Type B pancreatic cell (in vitro differentiated cells): ENCODE measurements at regions not wholly inside any gene's neighbourhood (a gene's known extent, or its start where the extent isn't known, plus 50 kb on each side); places are given as distances from the start of the nearest gene placed in this dataset.
A peak's percentile ranks its signal among the peaks of the same experiment; 100 is the strongest.

ENCODE experiments used
- DNase-seq: peaks from one replicate; pipeline ENCODE4 v3.0.0; 2021; ENCODE audit warnings: mixed read lengths; ENCODE audit not compliant: unreplicated experiment; ENCODE audit errors: extremely low spot score
- H3K27ac Mint-ChIP-seq: 2 replicates; pipeline ENCODE4 v1.8.0; 2021; ENCODE audit warnings: mild to moderate bottlenecking, mixed read lengths
- H3K27me3 Mint-ChIP-seq: 2 replicates; pipeline ENCODE4 v1.8.0; 2021; ENCODE audit warnings: mixed read lengths
- H3K36me3 Mint-ChIP-seq: 2 replicates; pipeline ENCODE4 v1.8.0; 2021; ENCODE audit warnings: mixed read lengths
- H3K4me1 Mint-ChIP-seq: one replicate; pipeline ENCODE4 v1.8.0; 2021; ENCODE audit warnings: mixed read lengths; ENCODE audit not compliant: unreplicated experiment
- H3K4me3 Mint-ChIP-seq: 2 replicates; pipeline ENCODE4 v1.8.0; 2021; ENCODE audit warnings: mild to moderate bottlenecking, mixed read lengths
- H3K9me3 Mint-ChIP-seq: 2 replicates; pipeline ENCODE4 v1.8.0; 2021; ENCODE audit warnings: mixed read lengths
- TF ChIP-seq, protein P1 (sequence below): fragments of 200-600 bp; sonication (generic); conservative IDR thresholded peaks from 2 replicates; pipeline ENCODE4 v1.5.0; 2021; ENCODE audit warnings: antibody characterized with exemption, mild to moderate bottlenecking

- no peak overlapping the region for H3K27ac Mint-ChIP-seq
These were observed 640.4 kb downstream of the LMO4 start for GRCh38 chr1:87969040-87969439.

DNA sequence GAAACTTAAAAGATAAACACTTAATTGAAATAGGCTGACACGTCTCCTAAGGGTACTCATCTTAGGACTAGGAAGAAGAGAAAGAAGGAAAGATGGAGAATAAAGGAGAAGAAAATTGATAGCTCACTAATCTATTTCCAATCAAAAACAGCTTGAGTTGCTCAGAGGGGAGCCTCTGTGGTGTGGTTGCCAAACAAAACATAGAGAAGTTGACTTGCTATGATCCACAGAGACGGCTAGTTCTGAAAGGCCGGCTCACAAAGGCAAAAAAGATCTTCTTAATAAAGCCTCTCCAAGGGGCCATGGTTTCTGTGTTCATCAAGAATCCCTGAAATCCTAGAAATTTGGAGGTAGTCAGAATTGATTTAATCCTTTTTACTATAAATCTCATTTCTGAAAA is 644.1 kb downstream of the LMO4 start:
- Mint-ChIP-seq H3K4me1 (peaks cover 29% of the 10 kb centered on the region), H3K36me3 (no peaks in the 10 kb centered on the region), H3K4me3 (no peak overlapping the region), H3K27me3 (no peaks in the 10 kb centered on the region), H3K9me3 (peaks cover 13% of the 10 kb centered on the region), H3K27ac (no peak overlapping the region)
- TF ChIP-seq, protein P1, sequence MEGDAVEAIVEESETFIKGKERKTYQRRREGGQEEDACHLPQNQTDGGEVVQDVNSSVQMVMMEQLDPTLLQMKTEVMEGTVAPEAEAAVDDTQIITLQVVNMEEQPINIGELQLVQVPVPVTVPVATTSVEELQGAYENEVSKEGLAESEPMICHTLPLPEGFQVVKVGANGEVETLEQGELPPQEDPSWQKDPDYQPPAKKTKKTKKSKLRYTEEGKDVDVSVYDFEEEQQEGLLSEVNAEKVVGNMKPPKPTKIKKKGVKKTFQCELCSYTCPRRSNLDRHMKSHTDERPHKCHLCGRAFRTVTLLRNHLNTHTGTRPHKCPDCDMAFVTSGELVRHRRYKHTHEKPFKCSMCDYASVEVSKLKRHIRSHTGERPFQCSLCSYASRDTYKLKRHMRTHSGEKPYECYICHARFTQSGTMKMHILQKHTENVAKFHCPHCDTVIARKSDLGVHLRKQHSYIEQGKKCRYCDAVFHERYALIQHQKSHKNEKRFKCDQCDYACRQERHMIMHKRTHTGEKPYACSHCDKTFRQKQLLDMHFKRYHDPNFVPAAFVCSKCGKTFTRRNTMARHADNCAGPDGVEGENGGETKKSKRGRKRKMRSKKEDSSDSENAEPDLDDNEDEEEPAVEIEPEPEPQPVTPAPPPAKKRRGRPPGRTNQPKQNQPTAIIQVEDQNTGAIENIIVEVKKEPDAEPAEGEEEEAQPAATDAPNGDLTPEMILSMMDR = no peak
- DNase-seq = no peak

More at GRCh38 chr1:87969040-87969439, 640.4 kb downstream of the LMO4 start:
- Mint-ChIP-seq H3K27me3 (no peaks in the 10 kb centered on the region), H3K4me3 (no peak overlapping the region), H3K9me3 (no peaks in the 10 kb centered on the region), H3K36me3 (no peaks in the 10 kb centered on the region), H3K4me1 (peaks cover 27% of the 10 kb centered on the region)
- DNase-seq = no peak
- TF ChIP-seq, protein P1 = no peak

DNA sequence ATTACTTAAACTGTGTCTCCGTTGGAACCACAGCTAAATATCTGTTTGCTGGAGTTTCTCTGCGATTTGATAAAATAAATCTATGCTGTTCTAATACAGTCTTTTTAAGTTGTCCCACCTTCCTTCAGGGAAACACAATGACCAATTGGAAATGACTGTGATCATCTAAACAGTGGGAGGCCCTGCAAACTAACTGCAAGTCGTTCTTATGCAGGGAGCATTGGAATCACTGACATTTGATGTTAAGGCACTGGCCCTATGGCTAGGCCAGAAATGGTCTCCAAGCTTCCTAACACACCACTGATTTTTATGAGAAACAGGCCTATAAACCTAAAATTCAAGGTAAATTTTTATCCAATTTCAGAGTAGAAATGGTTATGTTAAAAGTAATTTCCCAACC is 645.2 kb downstream of the LMO4 start:
- TF ChIP-seq, protein P1 = no peak
- DNase-seq = no peak
- Mint-ChIP-seq H3K9me3 (peaks cover 13% of the 10 kb centered on the region), H3K4me1 (peaks cover 18% of the 10 kb centered on the region), H3K36me3 (no peaks in the 10 kb centered on the region), H3K27ac (no peak overlapping the region), H3K27me3 (no peaks in the 10 kb centered on the region), H3K4me3 (no peak overlapping the region)

DNA sequence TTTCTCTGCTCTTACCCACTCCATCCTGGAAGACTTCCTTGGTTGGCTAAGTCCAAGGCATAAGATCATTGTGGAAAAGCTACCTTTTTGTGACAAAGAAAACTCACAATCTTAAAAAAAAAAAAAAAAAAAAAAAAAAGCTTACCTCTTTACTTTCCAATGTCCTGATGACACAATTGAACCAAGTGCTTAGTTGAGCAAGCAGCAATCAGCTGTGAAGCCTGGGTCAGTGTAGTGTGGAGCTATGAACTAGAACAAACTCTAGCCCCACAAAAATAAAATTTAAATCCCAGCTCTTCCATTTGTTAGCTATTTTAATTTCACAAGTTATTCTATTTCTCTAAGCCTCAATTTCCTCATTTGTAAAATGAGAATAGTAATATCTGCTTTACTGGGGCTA is 647.6 kb downstream of the LMO4 start:
- TF ChIP-seq, protein P1 = no peak
- peaks cover 13% of the 10 kb centered on the region for H3K9me3 Mint-ChIP-seq
- no peak for DNase-seq
- H3K4me1 Mint-ChIP-seq = peaks cover 31% of the 10 kb centered on the region
- H3K27ac Mint-ChIP-seq = no peak overlapping the region
- H3K4me3 Mint-ChIP-seq = no peak overlapping the region
- H3K36me3 Mint-ChIP-seq = no peaks in the 10 kb centered on the region
- H3K27me3 Mint-ChIP-seq = no peaks in the 10 kb centered on the region

DNA sequence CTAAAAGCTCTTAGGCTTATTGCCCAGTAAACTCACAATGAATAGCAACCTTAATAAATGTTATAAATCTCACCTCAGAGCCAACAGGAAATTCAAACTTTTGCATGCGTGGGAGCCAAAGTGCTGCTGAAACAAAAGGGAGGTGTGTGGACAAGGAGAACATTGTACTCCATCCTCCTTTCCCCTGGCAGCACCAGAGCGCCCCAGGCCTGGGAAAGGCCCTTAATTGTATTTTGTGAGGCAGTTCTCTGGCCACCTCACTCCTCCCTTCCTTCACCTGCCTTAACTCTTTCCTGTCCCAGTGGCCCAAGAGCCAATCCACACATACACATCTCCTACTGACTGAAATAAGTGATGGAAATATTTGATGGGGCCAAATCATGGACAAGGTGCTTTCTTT is 648.5 kb downstream of the LMO4 start:
- DNase-seq = no peak
- Mint-ChIP-seq H3K36me3 (no peaks in the 10 kb centered on the region), H3K9me3 (peaks cover 13% of the 10 kb centered on the region), H3K4me1 (peaks cover 27% of the 10 kb centered on the region), H3K27ac (no peak overlapping the region), H3K27me3 (no peaks in the 10 kb centered on the region), H3K4me3 (no peak overlapping the region)
- TF ChIP-seq, protein P1 = no peak

GRCh38 chr1:87979079-87979478 is 650.4 kb downstream of the LMO4 start:
- Mint-ChIP-seq H3K4me1 (peaks cover 18% of the 10 kb centered on the region), H3K4me3 (peak overlapping the region; percentile 4), H3K9me3 (peaks cover 13% of the 10 kb centered on the region), H3K27me3 (no peaks in the 10 kb centered on the region), H3K36me3 (no peaks in the 10 kb centered on the region), H3K27ac (no peak overlapping the region)
- DNase-seq = no peak
- TF ChIP-seq, protein P1 = no peak
